GM19238 (cell line): ENCODE measurements at regions not wholly inside any gene's neighbourhood (a gene's known extent, or its start where the extent isn't known, plus 50 kb on each side); places are given as distances from the start of the nearest gene placed in this dataset.

Source experiments
- DNase-seq: peaks from one replicate; pipeline ENCODE4 v3.0.0; 2011; ENCODE audit warnings: low spot score; ENCODE audit not compliant: insufficient read length

- DNase-seq: no peak
Observed at GRCh38 chr1:9179463-9180110, 50.7 kb upstream of the GPR157 start.

- no peak for DNase-seq
Observed at GRCh38 chr1:9180111-9180819, 51.4 kb upstream of the GPR157 start.

- peak; percentile 84 for DNase-seq
Observed at GRCh38 chr1:9181176-9181906, 52.4 kb upstream of the GPR157 start.

GRCh38 chr1:9181990-9182783 lies 52.4 kb upstream of the H6PD start:
- peak; percentile 57 for DNase-seq

- DNase-seq: peak; percentile 51
Observed at GRCh38 chr1:9182784-9183257, 51.8 kb upstream of the H6PD start.

- DNase-seq: no peak
Observed at GRCh38 chr1:9183441-9183840, 51.1 kb upstream of the H6PD start.

GRCh38 chr1:9183898-9184297 lies 50.7 kb upstream of the H6PD start:
- DNase-seq: no peak

- DNase-seq: no peak
Observed at GRCh38 chr1:9184749-9185148, 49.8 kb upstream of the H6PD start.
